A673 (cell line): ENCODE measurements at regions not wholly inside any gene's neighbourhood (a gene's known extent, or its start where the extent isn't known, plus 50 kb on each side); places are given as distances from the start of the nearest gene placed in this dataset.

Source experiments
- BruUV-seq: library from RNA; stranded (reverse); fragments of 400-500 nt; replicated peaks from 2 replicates; lab custom pipeline; 2021; lab: Mats Ljungman, UMichigan
- CTCF ChIA-PET: fragments of 300-600 bp; sonication (Branson Sonifier 250); formaldehyde crosslinking; loops from one replicate; lab custom pipeline; 2022; ENCODE audit warnings: antibody characterized with exemption; lab: Charles Lee
- POLR2A ChIA-PET: fragments of 300-600 bp; sonication (Branson Sonifier 250); formaldehyde crosslinking; loops from one replicate; lab custom pipeline; 2022; ENCODE audit warnings: antibody characterized with exemption; ENCODE audit not compliant: low non-redundant PET; lab: Charles Lee
- DNase-seq: peaks from one replicate; pipeline ENCODE4 v3.0.0-alpha.2; 2015; ENCODE audit warnings: low spot score
- H3K27ac ChIP-seq: fragments of 200-600 bp; sonication (generic); 2 replicates; pipeline ENCODE4 v1.5.1; 2016; ENCODE audit warnings: mixed run types, low read depth, mild to moderate bottlenecking, mixed read lengths, antibody characterized with exemption, low read length; ENCODE audit not compliant: poor library complexity, severe bottlenecking
- H3K27me3 ChIP-seq: fragments of 200-600 bp; sonication (generic); replicated peaks from 2 replicates; pipeline ENCODE4 v1.6.1; 2017; ENCODE audit warnings: mixed run types, low read depth, mild to moderate bottlenecking, mixed read lengths, antibody characterized with exemption, low read length; ENCODE audit not compliant: insufficient read depth, poor library complexity
- H3K36me3 ChIP-seq: fragments of 200-600 bp; sonication (generic); 2 replicates; pipeline ENCODE4 v1.6.1; 2016; ENCODE audit warnings: mixed run types, mild to moderate bottlenecking, mixed read lengths, antibody characterized with exemption, low read length; ENCODE audit not compliant: insufficient read depth, poor library complexity, severe bottlenecking
- H3K4me1 ChIP-seq: fragments of 200-600 bp; sonication (generic); 2 replicates; pipeline ENCODE4 v1.6.1; 2017; ENCODE audit warnings: mixed run types, mild to moderate bottlenecking, mixed read lengths, antibody characterized with exemption, low read length; ENCODE audit not compliant: insufficient read depth, poor library complexity, severe bottlenecking
- H3K4me3 ChIP-seq: fragments of 200-600 bp; sonication (generic); 2 replicates; pipeline ENCODE4 v1.5.1; 2016; ENCODE audit warnings: low read depth, mixed run types, mild to moderate bottlenecking, mixed read lengths, low read length; ENCODE audit not compliant: poor library complexity, severe bottlenecking
- H3K9me3 ChIP-seq: fragments of 200-600 bp; sonication (generic); 2 replicates; pipeline ENCODE4 v1.6.1; 2016; ENCODE audit warnings: mixed run types, low read depth, mild to moderate bottlenecking, mixed read lengths, antibody characterized with exemption, low read length; ENCODE audit not compliant: poor library complexity, severe bottlenecking
- EZH2 ChIP-seq: fragments of 200-600 bp; sonication (generic); IDR thresholded peaks from 2 replicates; pipeline ENCODE4 v1.6.1; 2017; ENCODE audit warnings: borderline replicate concordance, low read depth, mild to moderate bottlenecking, mixed read lengths, antibody characterized with exemption, low read length; ENCODE audit not compliant: poor library complexity, severe bottlenecking
- intact Hi-C: fragments of 100-400 bp; cut with micrococcal nuclease; formaldehyde crosslinking; loops from one replicate; pipeline ENCODE4 v1.10.0; 2022; ENCODE audit not compliant: unreplicated experiment
- TF ChIP-seq, protein P1 (sequence below): fragments of 300-800, 200-600 bp; sonication (generic); conservative IDR thresholded peaks from 2 replicates; pipeline ENCODE4 v1.5.1; 2017; ENCODE audit warnings: low read depth, mild to moderate bottlenecking, antibody characterized with exemption, low read length, moderate library complexity, mixed read lengths

DNA sequence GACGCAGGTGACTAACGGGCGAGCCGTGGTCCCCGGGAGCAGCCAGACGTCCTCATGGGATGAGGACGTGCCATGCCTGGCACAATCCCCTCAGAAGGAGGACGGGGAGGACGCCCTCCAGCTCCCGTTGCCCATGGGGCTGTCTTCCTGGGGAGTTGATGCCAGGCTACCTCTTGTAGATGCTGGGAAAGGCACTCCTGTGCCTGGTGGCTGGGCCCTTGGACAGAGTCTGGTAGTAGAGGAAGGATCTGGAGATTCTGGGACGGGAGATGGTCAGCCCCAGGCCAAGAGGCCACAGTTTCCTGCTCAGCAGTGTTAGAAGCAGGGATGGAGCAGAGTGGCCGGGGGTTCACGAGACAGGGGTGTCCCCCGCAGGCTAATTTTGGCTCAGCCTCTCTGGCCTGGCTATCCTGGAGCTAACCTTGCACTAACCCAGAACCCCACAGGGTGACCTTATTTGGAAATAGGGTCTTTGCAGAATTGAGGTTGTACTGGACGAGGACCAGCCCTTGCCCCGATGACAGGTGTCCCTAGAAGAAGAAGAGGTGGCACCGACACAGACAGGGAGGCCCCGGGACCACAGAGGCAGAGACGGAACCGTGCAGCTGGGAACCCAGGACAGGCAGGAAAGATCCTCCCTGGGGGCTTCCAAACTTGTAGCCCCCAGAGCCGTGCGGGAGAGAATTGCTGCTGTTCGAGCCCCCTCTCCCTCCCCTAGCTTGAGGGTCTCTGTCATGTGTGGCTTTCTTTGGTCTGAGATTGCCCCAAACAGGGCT lies 50.1 kb upstream of the ADRA2C start:
- CTCF ChIA-PET: no interaction called here
- intact Hi-C loops: no loop called here

DNA sequence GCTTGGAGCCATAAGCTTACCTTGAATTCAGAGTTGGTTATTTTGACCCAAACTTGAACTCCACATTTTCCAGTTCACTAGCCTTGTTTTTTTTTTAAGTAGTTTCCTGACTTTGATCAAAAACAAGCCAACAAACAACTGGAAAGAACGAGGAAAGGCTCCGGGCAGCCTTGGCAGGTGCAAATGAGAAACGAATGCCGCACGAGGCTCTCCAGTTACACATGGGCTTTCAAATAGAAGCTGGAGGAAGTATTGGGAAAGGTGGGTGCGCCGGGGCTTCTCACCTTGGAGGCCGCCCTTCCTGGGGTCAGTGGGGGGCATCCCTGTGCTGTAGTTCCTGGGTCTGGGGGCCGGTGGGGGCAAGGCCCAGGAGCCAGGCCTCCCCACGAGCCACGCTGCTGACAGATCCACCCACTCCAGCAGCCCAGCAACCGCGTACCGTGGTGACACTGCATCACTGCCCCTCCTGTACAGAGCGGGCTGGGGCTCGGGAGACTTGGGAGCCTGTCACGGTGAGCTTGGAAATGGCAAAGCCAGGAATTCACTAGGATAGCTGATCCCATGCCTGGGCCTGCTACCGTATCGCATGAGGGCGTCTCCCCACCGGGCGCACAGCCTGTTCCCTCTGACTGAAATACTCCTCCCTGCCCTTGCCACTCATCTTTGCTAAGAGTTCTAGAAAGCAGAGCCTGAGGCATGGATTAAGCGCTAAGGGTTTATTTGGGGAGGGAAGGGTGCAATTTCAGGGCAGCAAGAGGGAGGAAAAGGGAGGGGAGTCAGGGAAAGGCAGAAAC lies 50.9 kb upstream of the ADRA2C start:
- ChIA-PET POLR2A (no interaction called here), CTCF (no interaction called here)
- Histone ChIP-seq H3K4me3 (no peak overlapping the region), H3K4me1 (no peaks in the 10 kb centered on the region), H3K36me3 (no peaks in the 10 kb centered on the region), H3K27me3 (no peaks in the 10 kb centered on the region), H3K27ac (no peak overlapping the region), H3K9me3 (peaks cover 5% of the 10 kb centered on the region)
- no TSS peak for BruUV-seq
- DNase-seq: no peak
- intact Hi-C loops: no loop called here
- no peak for TF ChIP-seq EZH2
- TF ChIP-seq, protein P1, sequence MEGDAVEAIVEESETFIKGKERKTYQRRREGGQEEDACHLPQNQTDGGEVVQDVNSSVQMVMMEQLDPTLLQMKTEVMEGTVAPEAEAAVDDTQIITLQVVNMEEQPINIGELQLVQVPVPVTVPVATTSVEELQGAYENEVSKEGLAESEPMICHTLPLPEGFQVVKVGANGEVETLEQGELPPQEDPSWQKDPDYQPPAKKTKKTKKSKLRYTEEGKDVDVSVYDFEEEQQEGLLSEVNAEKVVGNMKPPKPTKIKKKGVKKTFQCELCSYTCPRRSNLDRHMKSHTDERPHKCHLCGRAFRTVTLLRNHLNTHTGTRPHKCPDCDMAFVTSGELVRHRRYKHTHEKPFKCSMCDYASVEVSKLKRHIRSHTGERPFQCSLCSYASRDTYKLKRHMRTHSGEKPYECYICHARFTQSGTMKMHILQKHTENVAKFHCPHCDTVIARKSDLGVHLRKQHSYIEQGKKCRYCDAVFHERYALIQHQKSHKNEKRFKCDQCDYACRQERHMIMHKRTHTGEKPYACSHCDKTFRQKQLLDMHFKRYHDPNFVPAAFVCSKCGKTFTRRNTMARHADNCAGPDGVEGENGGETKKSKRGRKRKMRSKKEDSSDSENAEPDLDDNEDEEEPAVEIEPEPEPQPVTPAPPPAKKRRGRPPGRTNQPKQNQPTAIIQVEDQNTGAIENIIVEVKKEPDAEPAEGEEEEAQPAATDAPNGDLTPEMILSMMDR: no peak

More for the DNA sequence above, 50.1 kb upstream of the ADRA2C start:
- no peaks in the 10 kb centered on the region for H3K27me3 ChIP-seq
- BruUV-seq: no TSS peak
- H3K4me3 ChIP-seq: no peak overlapping the region
- TF ChIP-seq, protein P1: no peak
- TF ChIP-seq EZH2: no peak
- POLR2A ChIA-PET: no interaction called here
- H3K36me3 ChIP-seq: no peaks in the 10 kb centered on the region
- H3K9me3 ChIP-seq: peaks cover 5% of the 10 kb centered on the region
- no peak overlapping the region for H3K27ac ChIP-seq
- H3K4me1 ChIP-seq: no peaks in the 10 kb centered on the region
- DNase-seq: no peak

DNA sequence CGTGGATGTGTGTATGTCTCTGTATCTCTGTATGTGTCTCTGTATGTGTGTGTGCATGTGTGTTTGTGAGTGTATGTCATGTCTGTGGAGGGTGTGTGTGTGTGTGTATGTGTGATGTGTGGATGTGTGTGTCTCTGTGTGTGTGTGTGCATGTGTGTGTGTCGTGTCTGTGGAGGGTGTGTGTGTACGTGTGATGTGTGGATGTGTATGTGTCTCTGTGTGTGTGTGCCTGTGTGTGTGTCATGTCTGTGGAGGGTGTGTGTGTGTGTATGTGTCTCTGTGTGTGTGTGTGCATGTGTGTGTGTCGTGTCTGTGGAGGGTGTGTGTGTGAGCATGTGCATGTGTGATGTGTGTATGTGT lies 51.6 kb upstream of the ADRA2C start:
- TF ChIP-seq, protein P1: no peak
- no peak for TF ChIP-seq EZH2
- no peak overlapping the region for H3K27ac ChIP-seq
- POLR2A ChIA-PET: no interaction called here
- CTCF ChIA-PET: no interaction called here
- no TSS peak for BruUV-seq
- H3K4me1 ChIP-seq: no peaks in the 10 kb centered on the region
- intact Hi-C loops: no loop called here
- peaks cover 5% of the 10 kb centered on the region for H3K9me3 ChIP-seq
- no peak overlapping the region for H3K4me3 ChIP-seq
- no peak for DNase-seq
- no peaks in the 10 kb centered on the region for H3K36me3 ChIP-seq
- H3K27me3 ChIP-seq: no peaks in the 10 kb centered on the region
